NCI-H187 (cell line): ENCODE measurements at regions not wholly inside any gene's neighbourhood (a gene's known extent, or its start where the extent isn't known, plus 50 kb on each side); places are given as distances from the start of the nearest gene placed in this dataset.
"Not testable (repeated sequence)": the region's sequence is repeated elsewhere in the genome, so short reads cannot be mapped to it uniquely, and the experiment has no call there.

Experiments
- DNase-seq, 2 experiments: peaks; one replicate each; lab custom pipeline; 2025; lab: John Stamatoyannopoulos, UW

DNA sequence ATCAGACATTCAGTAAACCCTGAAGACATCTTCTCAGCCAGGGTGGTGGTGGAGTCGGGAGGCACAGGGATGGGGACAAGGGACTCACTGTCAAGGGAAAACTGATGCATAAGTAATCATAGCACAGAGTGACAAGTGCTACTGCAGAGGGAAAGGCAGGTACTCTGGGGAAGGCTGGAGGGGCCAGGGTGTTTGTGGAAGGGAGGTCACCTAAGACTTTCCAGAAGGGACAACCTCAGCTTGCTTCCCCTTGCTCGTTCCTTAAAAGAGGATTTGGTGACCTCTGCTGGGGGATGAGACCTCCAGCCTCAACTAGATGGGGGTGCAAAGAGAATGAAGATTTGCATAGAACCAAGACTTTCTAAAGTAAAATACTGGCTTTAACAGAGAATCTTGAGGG, 99.5 kb downstream of the SLC4A3 start:
- DNase-seq, result no peak

- DNase-seq, result no peak
Observed at GRCh38 chr2:219727771-219728429, 100.5 kb downstream of the SLC4A3 start.

DNA sequence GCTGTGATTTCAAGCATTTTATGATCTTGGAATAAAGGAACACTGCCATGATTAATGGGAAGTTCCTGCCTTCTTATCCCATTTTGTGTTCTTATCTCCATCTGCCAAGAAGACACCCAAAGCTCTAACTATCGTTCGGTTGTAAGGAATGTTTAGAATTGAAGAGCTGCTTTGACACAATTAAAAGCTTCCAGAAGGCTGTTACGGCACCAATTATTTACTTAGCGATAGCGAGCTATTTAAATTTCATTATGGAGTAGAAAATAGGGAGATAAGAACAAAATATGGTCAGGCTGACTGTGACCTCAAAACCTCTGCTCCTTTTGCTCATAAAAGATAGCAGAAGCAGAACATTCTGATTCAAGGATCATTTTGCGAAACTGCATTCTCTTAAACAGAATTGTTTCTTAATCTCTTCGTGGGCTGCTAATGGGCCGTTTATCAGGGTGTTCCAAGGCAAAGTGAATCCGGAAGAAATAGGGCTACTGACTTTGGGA, 101.6 kb downstream of the SLC4A3 start:
- DNase-seq, result no peak

DNA sequence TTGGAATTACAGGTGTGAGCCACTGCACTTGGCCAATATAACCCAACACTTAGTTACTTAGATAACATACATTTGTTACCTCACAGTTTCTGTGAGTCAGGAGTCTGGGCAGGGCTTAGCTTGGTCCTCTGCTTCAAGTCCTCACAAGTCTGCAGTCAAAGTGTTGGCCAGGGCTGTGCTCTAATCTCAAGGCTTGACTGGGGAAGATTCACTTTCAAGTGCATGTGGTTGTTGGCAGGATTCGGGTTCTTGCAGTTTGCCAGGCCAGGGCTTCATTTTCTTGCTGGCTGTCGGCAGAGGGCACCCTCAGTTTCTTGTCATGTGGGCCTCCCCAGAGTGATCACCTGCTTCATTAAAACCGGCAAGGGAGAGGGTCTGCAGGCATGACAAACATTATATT, 103.7 kb downstream of the SLC4A3 start:
- DNase-seq, result no peak

GRCh38 chr2:219733106-219733505, 105.7 kb downstream of the SLC4A3 start:
- no peak for DNase-seq

GRCh38 chr2:219733746-219734145, 106.3 kb downstream of the SLC4A3 start:
- DNase-seq, result no peak

DNA sequence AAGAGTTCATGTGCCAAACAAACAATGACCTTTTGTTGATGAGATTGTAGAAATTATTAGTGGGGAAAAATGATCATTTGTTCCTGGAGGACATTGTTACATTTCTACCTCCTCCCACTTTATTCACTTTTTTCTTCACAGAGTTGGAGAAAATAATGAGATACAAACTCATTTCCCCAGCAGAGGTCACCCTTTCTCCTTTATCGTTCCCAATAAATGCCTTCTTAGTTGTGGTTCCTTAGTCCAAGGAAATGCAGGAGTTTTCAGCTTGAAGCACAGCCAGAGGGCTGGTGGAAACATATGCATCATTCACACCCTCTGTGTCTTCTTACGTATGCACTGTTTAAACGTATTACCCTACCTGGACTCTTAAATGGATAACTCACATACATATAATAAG, 108.8 kb downstream of the SLC4A3 start:
- DNase-seq, result no peak

DNA sequence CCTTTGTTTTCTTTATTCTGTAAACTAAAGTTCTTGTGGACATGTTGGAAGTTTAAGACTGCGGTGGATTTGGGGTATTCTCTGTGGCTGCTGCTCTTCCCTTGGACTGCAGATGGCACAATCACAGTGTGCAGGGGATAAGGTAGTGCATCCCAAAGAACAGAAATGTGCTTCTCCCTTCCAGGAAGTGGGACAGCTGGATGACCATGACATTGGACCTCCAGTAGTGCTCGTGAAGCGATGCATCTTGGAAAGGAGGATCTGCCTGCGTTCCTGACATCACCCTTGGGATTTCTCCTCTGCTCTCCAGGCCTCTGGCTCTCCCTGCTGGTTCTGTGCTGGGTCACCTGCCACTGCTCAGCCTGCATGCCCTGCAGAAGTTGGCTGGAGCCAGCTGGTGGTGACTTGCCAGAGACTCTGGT, 109.9 kb downstream of the SLC4A3 start:
- no peak for DNase-seq

DNA sequence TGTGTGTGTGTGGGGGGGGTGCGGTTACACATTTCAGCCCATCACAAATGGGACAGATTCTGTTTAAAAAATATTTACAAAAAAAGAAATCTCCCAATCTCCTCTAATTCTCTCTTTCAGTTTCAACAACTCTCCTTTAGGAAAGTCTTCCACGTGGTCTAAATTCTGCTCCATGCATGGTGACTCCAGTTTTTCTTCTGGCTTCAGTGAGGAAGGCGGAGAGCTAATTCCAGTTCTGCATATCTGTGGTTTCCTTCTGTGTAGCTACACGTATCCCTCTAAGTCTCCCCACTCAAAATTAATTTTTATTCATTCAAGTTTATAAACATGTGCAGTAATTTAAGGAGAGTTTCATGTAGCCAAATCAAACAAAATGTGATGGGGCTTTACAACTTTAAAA, 111.6 kb downstream of the SLC4A3 start:
- DNase-seq, result no peak

DNA sequence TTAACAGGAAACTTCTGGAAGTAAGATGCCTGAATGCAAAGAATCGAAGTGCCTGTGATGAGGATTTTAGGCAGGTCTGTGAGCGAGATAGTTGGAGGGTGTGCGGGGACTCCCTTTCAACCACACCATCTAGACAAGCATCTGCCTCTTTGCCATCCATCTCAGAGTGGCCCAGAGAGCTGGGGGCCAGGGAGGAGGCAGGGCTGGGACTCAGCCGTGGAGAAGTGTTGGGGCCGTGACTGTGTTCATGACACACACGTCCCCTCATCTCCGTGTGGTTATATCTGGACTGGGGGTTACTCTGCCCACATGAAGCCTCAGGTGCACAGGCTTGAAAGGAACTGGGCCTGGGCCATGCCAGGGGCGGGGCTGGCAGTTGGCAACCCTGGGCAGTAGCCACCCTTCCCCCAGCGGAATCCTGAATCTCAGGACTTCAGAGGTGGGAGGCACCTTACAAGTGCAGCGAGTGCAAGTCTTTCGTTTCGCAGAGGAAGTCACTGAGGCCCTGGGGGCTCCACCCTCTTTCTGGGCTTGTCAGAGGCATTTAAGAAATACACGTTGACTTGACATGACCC, 112.5 kb downstream of the SLC4A3 start:
- no peak for DNase-seq

DNA sequence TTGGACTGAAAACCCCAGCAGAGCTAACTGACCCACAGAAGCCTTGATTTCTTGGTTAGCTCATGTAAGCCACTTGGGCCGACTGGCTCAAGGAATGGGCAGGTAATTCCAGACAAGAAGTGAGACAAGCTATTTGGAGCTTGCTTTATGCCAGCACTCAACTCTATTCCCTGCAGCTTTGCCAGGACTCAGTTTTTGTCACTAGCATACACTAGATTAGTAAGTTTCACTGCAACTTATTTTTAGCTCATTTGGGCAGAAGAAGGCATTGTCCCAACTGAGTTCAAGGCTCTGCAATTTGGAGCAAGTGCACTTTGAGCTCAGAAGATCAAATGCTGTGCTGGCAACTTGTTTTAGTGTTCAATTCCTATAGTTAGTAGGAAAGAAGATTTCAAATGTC, 116.1 kb downstream of the SLC4A3 start:
- DNase-seq, result no peak

- DNase-seq, result no peak
Observed at GRCh38 chr2:219744066-219744465, 116.6 kb downstream of the SLC4A3 start.

GRCh38 chr2:219744600-219744999, 117.2 kb downstream of the SLC4A3 start:
- DNase-seq, result no peak

DNA sequence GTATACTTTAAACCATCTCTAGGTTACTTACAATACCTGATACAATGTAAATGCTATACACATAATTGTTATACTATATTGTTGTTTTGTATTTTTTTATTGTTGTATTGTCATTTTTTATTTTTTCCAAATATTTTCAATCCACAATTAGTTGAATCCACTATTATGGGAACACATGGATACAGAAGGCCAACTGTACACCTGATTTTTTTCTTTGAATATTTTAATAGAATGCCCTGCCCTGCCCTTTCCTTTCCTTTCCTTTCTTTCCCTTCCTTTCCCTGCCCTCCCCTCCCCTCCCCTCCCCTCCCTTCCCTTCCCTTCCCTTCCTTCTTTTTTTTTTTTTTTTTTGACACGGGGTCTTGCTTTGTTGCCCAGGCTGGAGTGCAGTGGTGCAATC, 120.2 kb downstream of the SLC4A3 start:
- no peak for DNase-seq

DNA sequence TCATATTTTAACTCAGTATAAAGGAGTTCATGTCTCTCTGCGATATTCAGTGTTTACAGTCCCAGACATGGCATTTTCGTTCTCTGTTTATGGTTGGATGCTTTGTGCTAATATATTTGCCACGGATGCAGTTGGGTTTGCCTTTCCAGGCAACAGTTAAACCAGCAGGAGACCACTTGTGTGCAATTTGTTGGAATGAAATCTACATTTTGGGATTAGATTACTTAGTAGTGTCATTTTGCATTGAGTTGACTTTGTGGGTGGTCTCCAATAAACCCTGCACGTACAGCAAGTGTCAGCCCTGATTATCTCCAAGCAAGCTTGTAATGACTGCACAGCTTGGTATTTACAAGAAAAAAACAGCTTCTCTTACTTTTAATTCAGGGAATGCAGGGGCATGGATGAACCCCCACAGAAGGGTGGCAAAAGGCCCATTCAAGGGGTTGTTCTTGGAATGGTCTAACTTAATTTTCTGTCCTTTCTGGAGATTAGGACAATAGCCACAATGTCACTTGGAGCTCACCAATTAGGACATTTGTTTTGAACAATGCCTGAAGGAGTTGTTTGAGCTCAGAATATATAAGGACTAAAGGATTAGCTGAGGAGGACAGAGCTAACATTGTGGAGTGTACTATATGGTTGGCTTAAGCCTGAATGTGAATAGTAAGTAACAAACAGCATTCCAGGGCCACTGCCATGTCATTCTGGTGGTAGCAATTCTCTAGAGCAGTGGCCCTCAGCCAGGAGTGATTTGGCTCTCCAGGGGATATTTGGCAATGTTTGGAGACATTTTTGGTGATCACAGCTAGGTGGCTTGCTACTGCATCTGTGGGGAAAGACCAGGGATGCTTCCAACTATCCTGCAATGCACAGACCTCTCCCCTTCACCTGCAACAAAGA, 121.5 kb downstream of the SLC4A3 start:
- no peak for DNase-seq

- DNase-seq, result not testable (repeated sequence)
Observed at GRCh38 chr2:219751121-219751520, 123.7 kb downstream of the SLC4A3 start.

- DNase-seq, result no peak
Observed at GRCh38 chr2:219752726-219753125, 125.3 kb downstream of the SLC4A3 start.

DNA sequence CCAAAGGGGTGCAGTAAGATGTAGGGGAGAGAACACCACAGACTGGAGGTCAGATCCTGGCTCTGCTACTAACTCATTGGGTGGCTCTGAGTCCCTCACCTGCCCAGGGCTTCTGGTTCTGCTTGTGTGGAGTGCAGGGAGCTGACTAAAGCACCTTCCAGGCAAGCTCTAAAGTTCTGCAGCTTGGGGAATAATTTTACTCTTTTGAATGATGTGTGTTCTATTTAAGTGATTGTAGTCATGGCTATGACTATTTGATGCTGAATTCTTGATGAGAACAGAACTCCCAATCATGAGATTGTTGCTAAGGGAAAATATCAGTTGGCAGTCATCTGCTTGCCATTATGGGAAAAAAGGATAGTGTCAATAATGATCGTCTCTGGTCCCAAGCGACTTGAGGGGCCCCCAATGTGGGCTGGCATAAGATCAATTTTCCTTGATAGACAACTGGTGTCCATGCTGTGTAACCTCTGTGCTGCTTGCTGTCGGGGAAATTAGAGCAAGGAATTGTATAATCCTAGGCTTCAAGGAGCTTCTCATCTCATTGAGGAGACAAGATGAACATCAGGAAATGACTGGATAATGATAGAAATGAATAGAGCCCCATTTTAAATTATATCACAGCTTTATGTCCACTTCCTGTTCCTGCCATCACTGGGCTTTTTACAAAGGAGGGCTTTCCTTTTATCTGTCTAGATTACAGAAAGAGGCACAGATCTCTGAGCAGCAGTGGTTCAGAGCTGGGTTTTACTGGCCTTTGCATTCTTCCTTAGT, 131.7 kb downstream of the SLC4A3 start:
- no peak for DNase-seq

DNA sequence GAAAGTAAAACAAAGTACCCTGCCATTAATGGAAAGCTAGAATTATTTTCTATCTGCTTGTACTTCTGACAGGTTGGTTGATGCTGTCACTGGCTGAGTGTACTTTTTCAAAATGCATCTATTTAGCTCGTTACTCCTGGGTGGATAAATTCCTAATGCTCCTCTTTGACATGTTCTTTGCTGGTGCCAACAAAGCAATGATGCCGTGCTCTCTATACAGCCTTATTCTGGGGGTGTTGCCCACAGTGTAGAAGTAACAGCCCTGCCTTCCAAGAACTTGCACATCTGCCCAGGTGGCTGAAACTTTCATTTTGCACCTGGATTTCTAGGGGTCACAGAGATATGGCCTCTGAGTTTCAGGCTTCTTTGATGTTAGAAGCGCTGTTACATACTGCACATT, 132.4 kb downstream of the SLC4A3 start:
- DNase-seq, result no peak

- DNase-seq, result no peak
Observed at GRCh38 chr2:219765231-219765911, 137.9 kb downstream of the SLC4A3 start.

GRCh38 chr2:219766658-219767057, 139.2 kb downstream of the SLC4A3 start:
- no peak for DNase-seq
